Globus pallidus (tissue), 1 donor: ENCODE measurements at regions not wholly inside any gene's neighbourhood (a gene's known extent, or its start where the extent isn't known, plus 50 kb on each side); places are given as distances from the start of the nearest gene placed in this dataset.
A peak's percentile ranks its signal among the peaks of the same experiment; 100 is the strongest.
"Not testable (repeated sequence)": the region's sequence is repeated elsewhere in the genome, so short reads cannot be mapped to it uniquely, and the experiment has no call there.

Source experiments
- DNase-seq: peaks from one replicate; pipeline ENCODE4 v3.0.0-alpha.2; 2015; ENCODE audit warnings: low spot score

- DNase-seq, result no peak
These were observed 273.0 kb upstream of the NFIA start for GRCh38 chr1:60809204-60809980.

GRCh38 chr1:60808676-60809075 lies 273.7 kb upstream of the NFIA start:
- no peak for DNase-seq

- DNase-seq, result no peak
These were observed 279.5 kb upstream of the NFIA start for GRCh38 chr1:60802884-60803283.

- no peak for DNase-seq
These were observed 285.0 kb upstream of the NFIA start for GRCh38 chr1:60797351-60797750.

GRCh38 chr1:60791226-60791625 lies 291.1 kb upstream of the NFIA start:
- DNase-seq, result no peak

- not testable (repeated sequence) for DNase-seq
These were observed 309.3 kb upstream of the NFIA start for GRCh38 chr1:60773099-60773498.

- DNase-seq, result no peak
These were observed 313.3 kb upstream of the NFIA start for GRCh38 chr1:60769082-60769481.

- DNase-seq, result peak; percentile 21
These were observed 317.2 kb upstream of the NFIA start for GRCh38 chr1:60765204-60765603.

- no peak for DNase-seq
These were observed 317.9 kb upstream of the NFIA start for GRCh38 chr1:60764489-60764888.

- no peak for DNase-seq
These were observed 318.6 kb upstream of the NFIA start for GRCh38 chr1:60763741-60764140.

- no peak for DNase-seq
These were observed 319.4 kb upstream of the NFIA start for GRCh38 chr1:60762911-60763310.

- no peak for DNase-seq
These were observed 320.2 kb upstream of the NFIA start for GRCh38 chr1:60762176-60762575.

GRCh38 chr1:60759291-60759690 lies 323.1 kb upstream of the NFIA start:
- no peak for DNase-seq

GRCh38 chr1:60757485-60757884 lies 324.9 kb upstream of the NFIA start:
- no peak for DNase-seq

GRCh38 chr1:60753036-60753900 lies 329.1 kb upstream of the NFIA start:
- no peak for DNase-seq

GRCh38 chr1:60751306-60751705 lies 331.1 kb upstream of the NFIA start:
- no peak for DNase-seq

GRCh38 chr1:60747353-60747752 lies 335.0 kb upstream of the NFIA start:
- no peak for DNase-seq

GRCh38 chr1:60746278-60746791 lies 336.0 kb upstream of the NFIA start:
- DNase-seq, result peak; percentile 36

- no peak for DNase-seq
These were observed 336.9 kb upstream of the NFIA start for GRCh38 chr1:60745484-60745883.

- no peak for DNase-seq
These were observed 340.0 kb upstream of the NFIA start for GRCh38 chr1:60742339-60742738.

- DNase-seq, result no peak
These were observed 342.2 kb upstream of the NFIA start for GRCh38 chr1:60740154-60740553.

- DNase-seq, result no peak
These were observed 342.6 kb upstream of the NFIA start for GRCh38 chr1:60739729-60740128.

- no peak for DNase-seq
These were observed 349.4 kb upstream of the NFIA start for GRCh38 chr1:60732977-60733401.
